ENCODE measurements at regions not wholly inside any gene's neighbourhood (a gene's known extent, or its start where the extent isn't known, plus 50 kb on each side); places are given as distances from the start of the nearest gene placed in this dataset.

DNA sequence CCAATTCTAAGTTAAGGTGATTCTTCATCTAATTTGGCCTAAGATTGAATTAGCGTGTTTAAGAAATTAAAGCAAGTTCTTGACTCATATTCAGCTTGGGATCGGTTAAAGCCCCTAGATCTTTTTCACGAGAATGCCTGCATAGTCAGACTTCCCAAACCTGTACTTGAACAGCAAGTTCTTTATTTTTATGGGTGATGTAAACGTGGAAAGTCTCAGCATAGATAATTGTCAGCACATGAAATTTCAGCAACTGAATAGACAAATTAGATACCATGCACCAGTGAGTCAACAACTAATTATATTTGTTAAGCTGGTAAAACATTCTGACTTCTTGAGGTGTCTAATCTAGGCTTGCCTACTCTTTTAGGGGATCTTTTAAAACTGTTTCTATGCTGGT lies 183.1 kb upstream of the TNFAIP3 start:
- TF ChIP-seq, protein P1, sequence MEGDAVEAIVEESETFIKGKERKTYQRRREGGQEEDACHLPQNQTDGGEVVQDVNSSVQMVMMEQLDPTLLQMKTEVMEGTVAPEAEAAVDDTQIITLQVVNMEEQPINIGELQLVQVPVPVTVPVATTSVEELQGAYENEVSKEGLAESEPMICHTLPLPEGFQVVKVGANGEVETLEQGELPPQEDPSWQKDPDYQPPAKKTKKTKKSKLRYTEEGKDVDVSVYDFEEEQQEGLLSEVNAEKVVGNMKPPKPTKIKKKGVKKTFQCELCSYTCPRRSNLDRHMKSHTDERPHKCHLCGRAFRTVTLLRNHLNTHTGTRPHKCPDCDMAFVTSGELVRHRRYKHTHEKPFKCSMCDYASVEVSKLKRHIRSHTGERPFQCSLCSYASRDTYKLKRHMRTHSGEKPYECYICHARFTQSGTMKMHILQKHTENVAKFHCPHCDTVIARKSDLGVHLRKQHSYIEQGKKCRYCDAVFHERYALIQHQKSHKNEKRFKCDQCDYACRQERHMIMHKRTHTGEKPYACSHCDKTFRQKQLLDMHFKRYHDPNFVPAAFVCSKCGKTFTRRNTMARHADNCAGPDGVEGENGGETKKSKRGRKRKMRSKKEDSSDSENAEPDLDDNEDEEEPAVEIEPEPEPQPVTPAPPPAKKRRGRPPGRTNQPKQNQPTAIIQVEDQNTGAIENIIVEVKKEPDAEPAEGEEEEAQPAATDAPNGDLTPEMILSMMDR (IDR thresholded peaks at IDR 0.05), result no peak
- no peak for TF ChIP-seq POLR2A (IDR thresholded peaks at IDR 0.05)
